ENCODE measurements at regions not wholly inside any gene's neighbourhood (a gene's known extent, or its start where the extent isn't known, plus 50 kb on each side); places are given as distances from the start of the nearest gene placed in this dataset.

DNA sequence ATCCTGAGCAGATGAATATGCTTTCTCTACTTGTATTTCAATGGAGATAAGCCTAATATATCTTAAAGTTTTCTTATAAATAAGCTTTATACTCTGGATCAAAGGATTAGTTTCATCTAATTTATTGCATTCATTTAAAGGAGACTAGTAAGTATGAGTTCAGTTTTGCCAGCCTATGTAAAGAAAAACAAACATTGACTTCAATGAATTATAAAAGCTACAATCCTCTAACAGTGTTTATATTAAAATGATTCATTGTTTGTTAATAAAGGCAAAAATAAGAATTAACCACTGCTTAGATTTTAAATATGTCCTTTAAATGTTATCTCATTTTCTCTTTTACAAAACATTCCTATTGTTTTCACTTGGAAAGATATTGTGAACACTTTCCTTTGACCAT, 566.0 kb downstream of the EPHA4 start:
- TF ChIP-seq, protein P1, sequence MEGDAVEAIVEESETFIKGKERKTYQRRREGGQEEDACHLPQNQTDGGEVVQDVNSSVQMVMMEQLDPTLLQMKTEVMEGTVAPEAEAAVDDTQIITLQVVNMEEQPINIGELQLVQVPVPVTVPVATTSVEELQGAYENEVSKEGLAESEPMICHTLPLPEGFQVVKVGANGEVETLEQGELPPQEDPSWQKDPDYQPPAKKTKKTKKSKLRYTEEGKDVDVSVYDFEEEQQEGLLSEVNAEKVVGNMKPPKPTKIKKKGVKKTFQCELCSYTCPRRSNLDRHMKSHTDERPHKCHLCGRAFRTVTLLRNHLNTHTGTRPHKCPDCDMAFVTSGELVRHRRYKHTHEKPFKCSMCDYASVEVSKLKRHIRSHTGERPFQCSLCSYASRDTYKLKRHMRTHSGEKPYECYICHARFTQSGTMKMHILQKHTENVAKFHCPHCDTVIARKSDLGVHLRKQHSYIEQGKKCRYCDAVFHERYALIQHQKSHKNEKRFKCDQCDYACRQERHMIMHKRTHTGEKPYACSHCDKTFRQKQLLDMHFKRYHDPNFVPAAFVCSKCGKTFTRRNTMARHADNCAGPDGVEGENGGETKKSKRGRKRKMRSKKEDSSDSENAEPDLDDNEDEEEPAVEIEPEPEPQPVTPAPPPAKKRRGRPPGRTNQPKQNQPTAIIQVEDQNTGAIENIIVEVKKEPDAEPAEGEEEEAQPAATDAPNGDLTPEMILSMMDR (IDR thresholded peaks at IDR 0.05 in 8 of 11, conservative IDR thresholded peaks at IDR 0.05 in 3 of 11) = no peak
- no peak for TF ChIP-seq POLR2AphosphoS5 (IDR thresholded peaks at IDR 0.05)
- TF ChIP-seq POLR2A (IDR thresholded peaks at IDR 0.05) = no peak
